HepG2 (cell line): ENCODE measurements at regions not wholly inside any gene's neighbourhood (a gene's known extent, or its start where the extent isn't known, plus 50 kb on each side); places are given as distances from the start of the nearest gene placed in this dataset.
"Not testable (repeated sequence)": the region's sequence is repeated elsewhere in the genome, so short reads cannot be mapped to it uniquely, and the experiment has no call there.

ENCODE experiments used
- ATAC-seq: fragments of 200-7000 bp; cut with Tn5 transposase; 3 replicates; pipeline ENCODE4 v1.9.1; 2020; ENCODE audit warnings: mild to moderate bottlenecking, moderate library complexity
- BruUV-seq: library from RNA; stranded (reverse); fragments of 400-500 nt; replicated peaks from 2 replicates; lab custom pipeline; 2021; lab: Mats Ljungman, UMichigan
- CTCF ChIA-PET: fragments of 300-600 bp; formaldehyde crosslinking; extraction: SDS; loops from one replicate; lab custom pipeline; 2021; ENCODE audit warnings: low total read pairs, inconsistent platforms, low intra/inter-chr PET ratio; lab: Yijun Ruan, JAX
- POLR2A ChIA-PET: fragments of 350-600 bp; sonication (Branson Sonifier 250); formaldehyde crosslinking; loops from one replicate; lab custom pipeline; 2020; ENCODE audit warnings: antibody characterized with exemption, inconsistent platforms; lab: Yijun Ruan, JAX
- DNase-seq: peaks from one replicate; pipeline ENCODE4 v3.0.0-alpha.2; 2015; ENCODE audit warnings: low spot score
- FAIRE-seq: peaks from 3 replicates; lab custom pipeline; 2011; peaks lifted over from hg19 to GRCh38; lab: Jason Lieb, UNC
- H2AFZ ChIP-seq: one replicate; pipeline ENCODE4 v1.6.1; 2011; ENCODE audit warnings: low read length, inconsistent platforms
- H3K27ac ChIP-seq: fragments of 300-600 bp; 3 replicates; pipeline ENCODE4 v1.8.0; 2011; ENCODE audit warnings: mixed run types, mild to moderate bottlenecking, mixed read lengths, low read length, inconsistent platforms; ENCODE audit not compliant: insufficient read depth; ENCODE audit errors: extremely low read length
- H3K27me3 ChIP-seq, 2 experiments: fragments of 200-600 bp in 1 of 2; 2 replicates in 1 of 2; 3 replicates in 1 of 2; pipeline versions ENCODE4 v1.6.0 to v1.8.0; 2011; ENCODE audit warnings: low read length in 2 of 2, mild to moderate bottlenecking in 2 of 2, moderate library complexity in 2 of 2, inconsistent platforms in 1 of 2; ENCODE audit not compliant: insufficient read depth in 2 of 2, control insufficient read depth in 1 of 2
- H3K36me3 ChIP-seq, 2 experiments: fragments of 200-600 bp in 1 of 2; replicated peaks in 1 of 2; 2 replicates in 1 of 2; 3 replicates in 1 of 2; pipeline versions ENCODE4 v1.5.1 to v1.8.0; 2011; ENCODE audit warnings: low read length in 2 of 2, inconsistent platforms in 1 of 2; ENCODE audit not compliant: insufficient read depth in 2 of 2, control insufficient read depth in 1 of 2
- H3K4me1 ChIP-seq: 2 replicates; pipeline ENCODE4 v1.5.1; 2012; ENCODE audit warnings: low read length, inconsistent platforms; ENCODE audit not compliant: insufficient read depth
- H3K4me2 ChIP-seq: 2 replicates; pipeline ENCODE4 v1.6.0; 2011; ENCODE audit warnings: low read depth, low read length, inconsistent platforms
- H3K4me3 ChIP-seq, 3 experiments: fragments of 200-600 bp in 1 of 3; sonication (generic), shearing (Covaris generic) in 1 of 3; replicated peaks in 1 of 3; 2 replicates each; pipeline ENCODE4 v1.5.1; 2011 to 2016; ENCODE audit warnings: low read length in 3 of 3, inconsistent platforms in 2 of 3, low read depth in 2 of 3, mild to moderate bottlenecking in 2 of 3, control low read depth in 1 of 3, mixed read lengths in 1 of 3; ENCODE audit not compliant: insufficient read depth in 1 of 3
- H3K79me2 ChIP-seq: one replicate; pipeline ENCODE4 v1.6.1; 2011; ENCODE audit warnings: low read length, inconsistent platforms; ENCODE audit not compliant: insufficient read depth
- H3K9ac ChIP-seq: 2 replicates; pipeline ENCODE4 v1.6.0; 2011; ENCODE audit warnings: mild to moderate bottlenecking, low read depth, low read length, inconsistent platforms; ENCODE audit not compliant: insufficient read depth
- H3K9me3 ChIP-seq: 2 replicates; pipeline ENCODE4 v1.5.1; 2012; ENCODE audit warnings: mild to moderate bottlenecking, low read length
- H4K20me1 ChIP-seq: 2 replicates; pipeline ENCODE4 v1.6.0; 2011; ENCODE audit warnings: inconsistent platforms, mild to moderate bottlenecking, low read length, moderate library complexity; ENCODE audit not compliant: insufficient read depth
- HNF4A ChIP-seq: sonication (generic); formaldehyde crosslinking; IDR thresholded peaks from 2 replicates; pipeline ENCODE4 v1.4.0; 2020; ENCODE audit warnings: missing genetic modification reagents
- KDM2A ChIP-seq: sonication (generic); formaldehyde crosslinking; IDR thresholded peaks from 2 replicates; pipeline ENCODE4 v1.4.0; 2020; ENCODE audit warnings: low read depth, missing genetic modification reagents, borderline replicate concordance
- KLF12 ChIP-seq: sonication (generic); formaldehyde crosslinking; IDR thresholded peaks from 2 replicates; pipeline ENCODE4 v1.4.0; 2020; ENCODE audit warnings: missing genetic modification reagents, borderline replicate concordance
- MAFK ChIP-seq, 2 experiments: IDR thresholded peaks in 1 of 2; conservative IDR thresholded peaks in 1 of 2; 2 replicates each; pipeline ENCODE4 v1.6.1; 2011; ENCODE audit warnings: improper control_type of control experiment in 2 of 2, low read length in 2 of 2
- NR2F6 ChIP-seq, 2 experiments: IDR thresholded peaks; 2 replicates each; pipeline ENCODE4 v1.6.1; 2016; ENCODE audit warnings: antibody characterized with exemption in 1 of 2, mild to moderate bottlenecking in 1 of 2
- PATZ1 ChIP-seq: sonication (generic); formaldehyde crosslinking; IDR thresholded peaks from 2 replicates; pipeline ENCODE4 v1.4.0; 2020; ENCODE audit warnings: missing genetic modification reagents
- SALL1 ChIP-seq: sonication (generic); formaldehyde crosslinking; IDR thresholded peaks from 2 replicates; pipeline ENCODE4 v1.8.0; 2022; ENCODE audit warnings: mild to moderate bottlenecking, missing genetic modification reagents
- SOX13 ChIP-seq, 3 experiments: fragments of 450-650 bp in 1 of 3; sonication (generic) in 1 of 3; formaldehyde crosslinking in 1 of 3; IDR thresholded peaks in 2 of 3; conservative IDR thresholded peaks in 1 of 3; 2 replicates each; pipeline versions ENCODE4 v1.5.0 to v1.6.1; 2016 to 2020; ENCODE audit warnings: antibody characterized with exemption in 1 of 3, mild to moderate bottlenecking in 1 of 3, missing compliant biosample characterization in 1 of 3, missing genetic modification reagents in 1 of 3, moderate library complexity in 1 of 3
- SOX5 ChIP-seq: IDR thresholded peaks from 2 replicates; pipeline ENCODE4 v1.6.1; 2016; ENCODE audit warnings: borderline replicate concordance
- SOX6 ChIP-seq, 2 experiments: fragments of 450-650 bp in 1 of 2; sonication (generic) in 1 of 2; formaldehyde crosslinking in 1 of 2; IDR thresholded peaks; 2 replicates each; pipeline versions ENCODE4 v1.4.0 to v1.6.1; 2017 to 2020; ENCODE audit warnings: antibody characterized with exemption in 1 of 2, mild to moderate bottlenecking in 1 of 2, missing genetic modification reagents in 1 of 2
- SRF ChIP-seq: IDR thresholded peaks from 2 replicates; pipeline ENCODE4 v1.6.1; 2011; ENCODE audit warnings: mild to moderate bottlenecking, low read depth, low read length, moderate library complexity
- STAG1 ChIP-seq: sonication (generic); formaldehyde crosslinking; IDR thresholded peaks from 2 replicates; pipeline ENCODE4 v1.4.0; 2020; ENCODE audit warnings: missing genetic modification reagents
- ZBTB7B ChIP-seq: sonication (generic); formaldehyde crosslinking; IDR thresholded peaks from 2 replicates; pipeline ENCODE4 v1.4.0; 2020; ENCODE audit warnings: missing genetic modification reagents
- ZMYM4 ChIP-seq: sonication (generic); formaldehyde crosslinking; IDR thresholded peaks from 2 replicates; pipeline ENCODE4 v1.8.1; 2023; ENCODE audit warnings: mild to moderate bottlenecking, missing genetic modification reagents
- ZNF549 ChIP-seq: sonication (generic); formaldehyde crosslinking; IDR thresholded peaks from 2 replicates; pipeline ENCODE4 v1.5.0; 2020; ENCODE audit warnings: missing genetic modification reagents
- ZNF7 ChIP-seq: IDR thresholded peaks from 2 replicates; pipeline ENCODE4 v1.6.1; 2016; ENCODE audit warnings: missing biosample characterization, missing genetic modification reagents
- ZNF772 ChIP-seq: sonication (generic); formaldehyde crosslinking; IDR thresholded peaks from 2 replicates; pipeline ENCODE4 v1.5.0; 2020; ENCODE audit warnings: mild to moderate bottlenecking, missing genetic modification reagents
- WGBS: methylation state at CpG from one replicate; pipeline ENCODE4 v1.1.6; 2017; ENCODE audit warnings: low lambda C conversion rate; 5-methylcytosine and 5-hydroxymethylcytosine counted together
- in situ Hi-C: cut with HindIII; loops from 2 replicates; pipeline ENCODE4 v1.10.0; 2017; ENCODE audit warnings: low pct_unique_long_range_greater_than_20kb; ENCODE audit not compliant: extremely low pct_ligation_motif_present
- intact Hi-C: fragments of 100-400 bp; cut with micrococcal nuclease; formaldehyde crosslinking; loops from one replicate; pipeline ENCODE4 v1.10.0; 2022; ENCODE audit not compliant: unreplicated experiment
- TF ChIP-seq, protein P1 (sequence below): IDR thresholded peaks from 2 replicates; pipeline ENCODE4 v1.4.0; 2020; ENCODE audit warnings: mild to moderate bottlenecking, missing genetic modification reagents

GRCh38 chr16:70061671-70062218 is 52.4 kb upstream of the PDPR start:
- Histone ChIP-seq H3K79me2 (peaks cover 51% of the 10 kb centered on the region), H3K4me3 (peak overlapping the region; percentile 29 to 44 (median 36)), H3K9ac (peak overlapping the region; percentile 24; the same call in 1 of the 2 replicates), H3K4me1 (peaks cover 70% of the 10 kb centered on the region), H3K4me2 (peak overlapping the region; percentile 72), H3K27ac (peak overlapping the region; percentile 63)
- H3K27me3 ChIP-seq; POLR2A ChIA-PET; H3K36me3 ChIP-seq; H4K20me1 ChIP-seq; DNase-seq; H3K9me3 ChIP-seq; BruUV-seq; H2AFZ ChIP-seq; CTCF ChIA-PET; FAIRE-seq; in situ Hi-C loops; TF ChIP-seq NR2F6 (CRISPR knock-in tag; IDR thresholded peaks at IDR 0.05); SOX13 (IDR thresholded peaks at IDR 0.05); SOX6 (IDR thresholded peaks at IDR 0.05): not testable (repeated sequence)
- peak; percentile 27 for ATAC-seq
- 2% methylated on average over 7 of the region's 7 CpGs for WGBS
- intact Hi-C loops, result loop anchor here (10.0 kb wide), 1 partner anchor 93 kb away; no protein-coding TSS in a partner anchor
- TF ChIP-seq KLF12 (peak; percentile 44; the same call in 1 of the 2 replicates), NR2F6 (IDR thresholded peaks at IDR 0.05) (peak; percentile 30; the same call in 1 of the 2 replicates), HNF4A (CRISPR knock-in tag) (peak; percentile 43), ZNF772 (CRISPR knock-in tag) (0 out of 2 replicates have a peak, but pooled peaks have one; percentile 26), KDM2A (CRISPR knock-in tag) (peak; percentile 24; the same call in 1 of the 2 replicates), ZBTB7B (0 out of 2 replicates have a peak, but pooled peaks have one; percentile 20), ZNF7 (0 out of 2 replicates have a peak, but pooled peaks have one; percentile 42), PATZ1 (CRISPR knock-in tag) (peak; percentile 63), ZNF549 (0 out of 2 replicates have a peak, but pooled peaks have one; percentile 42), SRF (peak; percentile 88), SALL1 (CRISPR knock-in tag) (peak; percentile 36; the same call in 1 of the 2 replicates), SOX5 (CRISPR knock-in tag) (peak; percentile 10; the same call in 1 of the 2 replicates), STAG1 (CRISPR knock-in tag) (0 out of 2 replicates have a peak, but pooled peaks have one; percentile 11), MAFK (conservative IDR thresholded peaks at IDR 0.05 in 1 of 2, IDR thresholded peaks at IDR 0.05 in 1 of 2; ENCODE audit: low read length in 2 of 2) (0 out of 4 replicates have a peak, but pooled peaks of 1 of the 2 experiments have one; percentile 23), SOX13 (CRISPR knock-in tag; conservative IDR thresholded peaks at IDR 0.05 in 1 of 2, IDR thresholded peaks at IDR 0.05 in 1 of 2) (peak in 1 of 2 experiments; percentile 51; a peak in 1 of 4 replicates), ZMYM4 (CRISPR knock-in tag) (0 out of 2 replicates have a peak, but pooled peaks have one; percentile 9), SOX6 (CRISPR knock-in tag; IDR thresholded peaks at IDR 0.05) (peak; percentile 28; the same call in 1 of the 2 replicates)
- TF ChIP-seq, protein P1, sequence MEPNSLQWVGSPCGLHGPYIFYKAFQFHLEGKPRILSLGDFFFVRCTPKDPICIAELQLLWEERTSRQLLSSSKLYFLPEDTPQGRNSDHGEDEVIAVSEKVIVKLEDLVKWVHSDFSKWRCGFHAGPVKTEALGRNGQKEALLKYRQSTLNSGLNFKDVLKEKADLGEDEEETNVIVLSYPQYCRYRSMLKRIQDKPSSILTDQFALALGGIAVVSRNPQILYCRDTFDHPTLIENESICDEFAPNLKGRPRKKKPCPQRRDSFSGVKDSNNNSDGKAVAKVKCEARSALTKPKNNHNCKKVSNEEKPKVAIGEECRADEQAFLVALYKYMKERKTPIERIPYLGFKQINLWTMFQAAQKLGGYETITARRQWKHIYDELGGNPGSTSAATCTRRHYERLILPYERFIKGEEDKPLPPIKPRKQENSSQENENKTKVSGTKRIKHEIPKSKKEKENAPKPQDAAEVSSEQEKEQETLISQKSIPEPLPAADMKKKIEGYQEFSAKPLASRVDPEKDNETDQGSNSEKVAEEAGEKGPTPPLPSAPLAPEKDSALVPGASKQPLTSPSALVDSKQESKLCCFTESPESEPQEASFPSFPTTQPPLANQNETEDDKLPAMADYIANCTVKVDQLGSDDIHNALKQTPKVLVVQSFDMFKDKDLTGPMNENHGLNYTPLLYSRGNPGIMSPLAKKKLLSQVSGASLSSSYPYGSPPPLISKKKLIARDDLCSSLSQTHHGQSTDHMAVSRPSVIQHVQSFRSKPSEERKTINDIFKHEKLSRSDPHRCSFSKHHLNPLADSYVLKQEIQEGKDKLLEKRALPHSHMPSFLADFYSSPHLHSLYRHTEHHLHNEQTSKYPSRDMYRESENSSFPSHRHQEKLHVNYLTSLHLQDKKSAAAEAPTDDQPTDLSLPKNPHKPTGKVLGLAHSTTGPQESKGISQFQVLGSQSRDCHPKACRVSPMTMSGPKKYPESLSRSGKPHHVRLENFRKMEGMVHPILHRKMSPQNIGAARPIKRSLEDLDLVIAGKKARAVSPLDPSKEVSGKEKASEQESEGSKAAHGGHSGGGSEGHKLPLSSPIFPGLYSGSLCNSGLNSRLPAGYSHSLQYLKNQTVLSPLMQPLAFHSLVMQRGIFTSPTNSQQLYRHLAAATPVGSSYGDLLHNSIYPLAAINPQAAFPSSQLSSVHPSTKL (CRISPR knock-in tag), result 0 out of 2 replicates have a peak, but pooled peaks have one; percentile 12
